ENCODE measurements at regions not wholly inside any gene's neighbourhood (a gene's known extent, or its start where the extent isn't known, plus 50 kb on each side); places are given as distances from the start of the nearest gene placed in this dataset.

DNA sequence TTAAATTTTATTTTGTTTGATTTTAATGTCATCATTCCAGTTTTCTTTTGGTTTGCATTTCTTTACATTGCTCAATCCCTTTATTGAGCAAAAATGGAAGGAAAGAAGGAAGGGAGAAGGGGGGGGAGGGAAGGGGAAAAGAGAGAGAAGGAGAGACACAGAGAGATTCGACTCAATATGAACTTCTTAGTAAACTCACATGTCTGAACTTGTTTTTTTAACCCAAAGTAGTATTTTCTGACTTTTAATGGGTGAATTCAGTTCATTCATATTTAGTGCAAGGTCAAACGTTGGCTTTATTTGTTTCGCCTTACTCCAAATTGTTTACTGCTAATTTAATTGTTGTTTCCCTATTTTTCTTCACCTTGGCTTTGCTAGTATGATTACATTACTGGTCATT, 278.6 kb downstream of the COL12A1 start:
- H3K36me3 ChIP-seq: no peaks in the 10 kb centered on the region
- no peaks in the 10 kb centered on the region for H3K4me1 ChIP-seq
- H3K4me3 ChIP-seq: no peak overlapping the region
- DNase-seq (no peak), ATAC-seq (no peak)
- in situ Hi-C loops (cut with MboI; ENCODE audit: low sequenced_read_pairs in 4 of 4) (no loop called here), intact Hi-C loops (cut with DNase I; ENCODE audit: low total_unique reads) (no loop called here)
- H3K27ac ChIP-seq: no peak overlapping the region
- no peaks in the 10 kb centered on the region for H3K9me3 ChIP-seq
- no peaks in the 10 kb centered on the region for H3K27me3 ChIP-seq
- no peak for TF ChIP-seq POLR2A (IDR thresholded peaks at IDR 0.05)
- TF ChIP-seq, protein P1, sequence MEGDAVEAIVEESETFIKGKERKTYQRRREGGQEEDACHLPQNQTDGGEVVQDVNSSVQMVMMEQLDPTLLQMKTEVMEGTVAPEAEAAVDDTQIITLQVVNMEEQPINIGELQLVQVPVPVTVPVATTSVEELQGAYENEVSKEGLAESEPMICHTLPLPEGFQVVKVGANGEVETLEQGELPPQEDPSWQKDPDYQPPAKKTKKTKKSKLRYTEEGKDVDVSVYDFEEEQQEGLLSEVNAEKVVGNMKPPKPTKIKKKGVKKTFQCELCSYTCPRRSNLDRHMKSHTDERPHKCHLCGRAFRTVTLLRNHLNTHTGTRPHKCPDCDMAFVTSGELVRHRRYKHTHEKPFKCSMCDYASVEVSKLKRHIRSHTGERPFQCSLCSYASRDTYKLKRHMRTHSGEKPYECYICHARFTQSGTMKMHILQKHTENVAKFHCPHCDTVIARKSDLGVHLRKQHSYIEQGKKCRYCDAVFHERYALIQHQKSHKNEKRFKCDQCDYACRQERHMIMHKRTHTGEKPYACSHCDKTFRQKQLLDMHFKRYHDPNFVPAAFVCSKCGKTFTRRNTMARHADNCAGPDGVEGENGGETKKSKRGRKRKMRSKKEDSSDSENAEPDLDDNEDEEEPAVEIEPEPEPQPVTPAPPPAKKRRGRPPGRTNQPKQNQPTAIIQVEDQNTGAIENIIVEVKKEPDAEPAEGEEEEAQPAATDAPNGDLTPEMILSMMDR (IDR thresholded peaks at IDR 0.05 in 4 of 5, conservative IDR thresholded peaks at IDR 0.05 in 1 of 5): no peak

DNA sequence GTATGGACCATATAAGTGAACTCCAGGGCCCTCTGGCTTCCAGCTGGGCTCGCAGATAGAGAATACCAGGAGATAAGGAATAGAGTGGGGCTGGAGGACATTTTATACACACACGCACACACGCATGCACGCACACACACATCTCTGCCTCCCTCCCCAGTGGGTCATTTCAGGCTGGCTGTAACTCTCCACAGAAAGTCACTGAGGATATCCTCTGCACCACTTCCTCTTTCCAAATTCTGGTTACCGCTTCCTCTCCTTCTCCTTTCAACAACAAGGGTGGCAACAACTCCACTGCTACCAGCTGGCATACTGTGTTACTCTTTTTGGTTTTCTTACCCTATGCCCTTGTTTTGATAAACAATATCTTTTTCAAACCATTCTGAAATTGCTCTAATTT, 280.2 kb downstream of the COL12A1 start:
- DNase-seq (no peak), ATAC-seq (no peak)
- Histone ChIP-seq H3K36me3 (no peaks in the 10 kb centered on the region), H3K27me3 (no peaks in the 10 kb centered on the region), H3K9me3 (no peaks in the 10 kb centered on the region), H3K27ac (no peak overlapping the region), H3K4me1 (no peaks in the 10 kb centered on the region), H3K4me3 (no peak overlapping the region)
- TF ChIP-seq POLR2A (IDR thresholded peaks at IDR 0.05): no peak
- TF ChIP-seq, protein P1 (IDR thresholded peaks at IDR 0.05 in 4 of 5, conservative IDR thresholded peaks at IDR 0.05 in 1 of 5): no peak
- in situ Hi-C loops (cut with MboI; ENCODE audit: low sequenced_read_pairs in 4 of 4): no loop called here
- intact Hi-C loops (cut with DNase I; ENCODE audit: low total_unique reads): no loop called here

DNA sequence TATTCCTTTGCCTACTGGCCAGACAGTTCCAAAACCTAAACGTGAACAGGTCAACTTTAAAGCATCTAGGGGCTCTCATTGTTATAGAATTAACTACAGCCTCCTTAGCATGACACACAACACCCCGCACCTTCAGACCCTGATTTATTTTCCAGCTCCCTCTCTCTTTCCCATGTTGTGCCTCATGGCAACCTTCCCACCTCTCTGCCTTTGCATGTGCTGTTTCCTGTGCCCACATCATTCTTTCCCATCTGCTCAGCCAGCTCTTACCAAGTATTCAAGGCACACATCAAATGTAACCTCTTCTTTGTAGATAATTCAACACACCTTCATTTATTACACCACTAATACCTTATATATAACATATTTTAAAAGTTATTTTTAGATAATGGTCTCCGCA, 291.0 kb downstream of the COL12A1 start:
- Histone ChIP-seq H3K9me3 (no peaks in the 10 kb centered on the region), H3K36me3 (no peaks in the 10 kb centered on the region), H3K27ac (no peak overlapping the region), H3K4me3 (no peak overlapping the region), H3K27me3 (no peaks in the 10 kb centered on the region), H3K4me1 (no peaks in the 10 kb centered on the region)
- DNase-seq (no peak), ATAC-seq (no peak)
- in situ Hi-C loops (cut with MboI; ENCODE audit: low sequenced_read_pairs in 4 of 4): no loop called here
- TF ChIP-seq, protein P1 (IDR thresholded peaks at IDR 0.05 in 4 of 5, conservative IDR thresholded peaks at IDR 0.05 in 1 of 5): no peak
- no peak for TF ChIP-seq POLR2A (IDR thresholded peaks at IDR 0.05)
- intact Hi-C loops (cut with DNase I; ENCODE audit: low total_unique reads): no loop called here

DNA sequence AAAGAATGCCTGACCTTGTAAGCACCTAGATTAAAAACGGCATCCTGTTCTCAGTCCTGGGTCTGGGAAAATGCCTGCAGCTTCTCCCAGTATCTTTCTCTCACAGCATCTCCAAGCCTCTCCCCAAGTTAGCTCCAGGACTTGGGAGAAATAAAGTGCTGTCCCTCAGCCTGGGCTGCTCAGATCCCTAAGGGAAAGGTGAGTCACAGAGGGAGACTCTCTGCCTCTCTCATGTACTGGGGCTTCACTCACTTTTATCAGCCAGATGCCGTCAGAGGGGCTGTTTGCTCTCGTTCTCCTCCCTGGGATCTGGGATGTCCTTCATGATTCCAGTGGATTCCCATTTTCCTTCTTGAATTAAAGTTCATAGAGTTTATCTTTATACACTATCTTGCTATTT, 293.6 kb downstream of the COL12A1 start:
- Histone ChIP-seq H3K27me3 (no peaks in the 10 kb centered on the region), H3K4me3 (no peak overlapping the region), H3K27ac (no peak overlapping the region), H3K36me3 (no peaks in the 10 kb centered on the region), H3K9me3 (no peaks in the 10 kb centered on the region), H3K4me1 (no peaks in the 10 kb centered on the region)
- TF ChIP-seq, protein P1 (IDR thresholded peaks at IDR 0.05 in 4 of 5, conservative IDR thresholded peaks at IDR 0.05 in 1 of 5): no peak
- TF ChIP-seq POLR2A (IDR thresholded peaks at IDR 0.05): no peak
- DNase-seq (no peak), ATAC-seq (no peak)
- intact Hi-C loops (cut with DNase I; ENCODE audit: low total_unique reads) (no loop called here), in situ Hi-C loops (cut with MboI; ENCODE audit: low sequenced_read_pairs in 4 of 4) (no loop called here)

DNA sequence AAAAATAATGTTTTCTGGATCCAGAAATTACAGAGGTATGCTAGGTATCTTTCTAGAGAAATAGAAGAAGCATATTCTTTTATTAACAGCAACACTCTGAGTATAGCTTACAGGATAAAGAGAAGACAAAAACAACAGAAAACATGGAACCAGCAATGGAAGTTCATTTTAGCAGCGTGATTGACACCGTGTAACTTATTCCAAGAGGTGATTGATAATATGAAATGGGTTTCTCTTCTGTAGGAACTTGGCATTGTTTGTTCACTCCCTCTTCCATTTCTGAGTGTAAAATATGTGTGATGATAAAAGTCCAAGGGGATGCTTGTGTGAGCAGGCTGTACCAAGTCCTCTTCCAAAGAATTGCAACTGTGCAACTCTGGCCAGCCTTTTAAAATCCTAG, 303.0 kb downstream of the COL12A1 start:
- intact Hi-C loops (cut with DNase I; ENCODE audit: low total_unique reads): no loop called here
- no peaks in the 10 kb centered on the region for H3K4me1 ChIP-seq
- no peaks in the 10 kb centered on the region for H3K27me3 ChIP-seq
- H3K36me3 ChIP-seq: no peaks in the 10 kb centered on the region
- ATAC-seq (no peak), DNase-seq (no peak)
- in situ Hi-C loops (cut with MboI; ENCODE audit: low sequenced_read_pairs in 4 of 4): no loop called here
- TF ChIP-seq, protein P1 (IDR thresholded peaks at IDR 0.05 in 4 of 5, conservative IDR thresholded peaks at IDR 0.05 in 1 of 5): no peak
- no peak for TF ChIP-seq POLR2A (IDR thresholded peaks at IDR 0.05)
- H3K9me3 ChIP-seq: no peaks in the 10 kb centered on the region
- no peak overlapping the region for H3K4me3 ChIP-seq
- H3K27ac ChIP-seq: no peak overlapping the region
